CD4-positive, CD25-positive, alpha-beta regulatory T cell (primary cell): ENCODE measurements at regions not wholly inside any gene's neighbourhood (a gene's known extent, or its start where the extent isn't known, plus 50 kb on each side); places are given as distances from the start of the nearest gene placed in this dataset.

Source experiments
- ATAC-seq, 2 donors: fragments of 150-1000 bp; cut with Tn5 transposase; one replicate each; pipeline ENCODE4 v1.10.0; 2021; ENCODE audit warnings: low read depth in 2 of 2, moderate number of reproducible peaks in 2 of 2, moderate library complexity in 1 of 2
- DNase-seq, 3 donors: peaks; one replicate each; pipeline versions ENCODE4 v3.0.0 to v3.0.0-alpha.2; 2012 to 2022; ENCODE audit warnings: mixed read lengths in 1 of 3
- H3K27ac ChIP-seq: one replicate; pipeline ENCODE4 v1.7.0; 2013; ENCODE audit warnings: mild to moderate bottlenecking, low read length; ENCODE audit not compliant: insufficient read depth, poor library complexity, severe bottlenecking
- H3K27me3 ChIP-seq: one replicate; pipeline ENCODE4 v1.7.0; 2013; ENCODE audit warnings: low read length; ENCODE audit not compliant: control insufficient read depth, insufficient read depth
- H3K36me3 ChIP-seq: one replicate; pipeline ENCODE4 v1.7.0; 2013; ENCODE audit warnings: mild to moderate bottlenecking, low read length, moderate library complexity; ENCODE audit not compliant: control insufficient read depth, insufficient read depth
- H3K4me1 ChIP-seq: 2 replicates; pipeline ENCODE4 v1.7.0; 2013; ENCODE audit warnings: mild to moderate bottlenecking, low read length; ENCODE audit not compliant: insufficient read depth, control insufficient read depth, poor library complexity, severe bottlenecking
- H3K4me3 ChIP-seq: one replicate; pipeline ENCODE4 v1.7.0; 2013; ENCODE audit warnings: low read depth, mild to moderate bottlenecking, low read length, moderate library complexity
- H3K9me3 ChIP-seq, 2 experiments: 1 replicate in 1 of 2; 2 replicates in 1 of 2; pipeline ENCODE4 v1.7.0; 2013; ENCODE audit warnings: low read length in 2 of 2, mild to moderate bottlenecking in 1 of 2, moderate library complexity in 1 of 2; ENCODE audit not compliant: control insufficient read depth in 2 of 2
- H3K27ac Mint-ChIP-seq, 3 donors: one replicate each; pipeline ENCODE4 v1.8.0; 2020 to 2022; ENCODE audit warnings: mild to moderate bottlenecking in 3 of 3, mixed read lengths in 3 of 3, moderate library complexity in 2 of 3
- H3K27me3 Mint-ChIP-seq: one replicate; pipeline ENCODE4 v1.8.0; 2022; ENCODE audit warnings: mild to moderate bottlenecking, mixed read lengths
- H3K36me3 Mint-ChIP-seq: one replicate; pipeline ENCODE4 v1.8.0; 2020; ENCODE audit warnings: mixed read lengths
- H3K4me1 Mint-ChIP-seq, 4 donors: one replicate each; pipeline ENCODE4 v1.8.0; 2020 to 2022; ENCODE audit warnings: mixed read lengths in 4 of 4, mild to moderate bottlenecking in 1 of 4
- H3K4me3 Mint-ChIP-seq, 4 donors: one replicate each; pipeline ENCODE4 v1.8.0; 2020 to 2022; ENCODE audit warnings: mild to moderate bottlenecking in 4 of 4, mixed read lengths in 4 of 4, moderate library complexity in 3 of 4
- H3K9me3 Mint-ChIP-seq, 7 donors: one replicate each; pipeline ENCODE4 v1.8.0; 2020 to 2022; ENCODE audit warnings: mixed read lengths in 7 of 7, mild to moderate bottlenecking in 3 of 7, moderate library complexity in 2 of 7

DNA sequence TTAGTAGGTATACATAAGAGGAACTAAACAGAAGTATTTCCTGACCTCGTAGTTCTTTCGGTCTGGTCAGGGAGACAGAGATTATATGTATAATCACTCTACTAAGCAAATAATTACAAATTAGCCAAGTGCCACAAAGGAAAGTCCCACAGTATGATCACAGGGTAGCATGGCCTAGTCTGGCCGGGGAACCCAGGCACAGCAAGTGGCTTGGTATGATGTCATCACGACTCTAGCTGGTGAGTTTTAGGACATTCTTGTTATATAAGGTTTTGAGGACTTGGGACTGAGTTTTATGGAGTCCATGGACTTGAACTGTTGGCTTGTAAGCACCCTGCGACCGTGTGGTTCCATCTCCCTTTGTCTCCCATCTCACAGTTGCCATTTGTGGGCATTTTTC, 316.5 kb upstream of the ZFHX3 start:
- H3K27ac Mint-ChIP-seq: no peak overlapping the region
- ATAC-seq (no peak), DNase-seq (no peak)
- no peaks in the 10 kb centered on the region for H3K36me3 Mint-ChIP-seq
- Histone ChIP-seq H3K4me1 (no peaks in the 10 kb centered on the region), H3K4me3 (no peak overlapping the region), H3K27ac (no peak overlapping the region), H3K27me3 (no peaks in the 10 kb centered on the region), H3K36me3 (no peaks in the 10 kb centered on the region), H3K9me3 (no peaks in the 10 kb centered on the region)
- H3K9me3 Mint-ChIP-seq: peaks cover 0 to 5% (median 0%) of the 10 kb centered on the region in 7 donors
- no peaks in the 10 kb centered on the region for H3K27me3 Mint-ChIP-seq
- no peak overlapping the region for H3K4me3 Mint-ChIP-seq
- H3K4me1 Mint-ChIP-seq: no peaks in the 10 kb centered on the region

DNA sequence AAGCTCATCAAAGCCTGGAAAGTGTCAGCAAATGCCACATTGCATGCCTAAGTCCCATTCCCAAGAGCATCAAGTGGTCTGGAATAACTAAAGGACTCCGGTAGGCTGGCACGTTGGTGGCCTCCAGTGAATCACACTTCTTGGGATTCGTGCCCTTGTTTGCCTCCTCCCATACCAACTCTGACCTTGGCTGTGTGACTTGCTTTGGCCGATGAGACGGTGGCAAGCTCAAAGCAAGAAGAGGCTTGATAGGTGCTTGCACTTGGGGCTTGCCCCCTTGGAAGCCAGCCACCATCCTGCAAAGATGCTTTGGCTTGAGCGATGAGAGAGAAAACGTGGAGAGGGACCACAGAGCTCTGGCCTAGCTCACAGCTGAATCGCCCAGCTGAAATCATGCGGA, 313.1 kb upstream of the ZFHX3 start:
- Mint-ChIP-seq H3K9me3 (peaks cover 0 to 5% (median 0%) of the 10 kb centered on the region in 7 donors), H3K36me3 (no peaks in the 10 kb centered on the region), H3K4me3 (no peak overlapping the region), H3K27me3 (no peaks in the 10 kb centered on the region), H3K4me1 (no peaks in the 10 kb centered on the region), H3K27ac (no peak overlapping the region)
- no peak for ATAC-seq
- H3K27ac ChIP-seq: no peak overlapping the region
- no peak overlapping the region for H3K4me3 ChIP-seq
- H3K9me3 ChIP-seq: no peaks in the 10 kb centered on the region
- no peaks in the 10 kb centered on the region for H3K4me1 ChIP-seq
- H3K27me3 ChIP-seq: no peaks in the 10 kb centered on the region
- no peaks in the 10 kb centered on the region for H3K36me3 ChIP-seq
- no peak for DNase-seq

DNA sequence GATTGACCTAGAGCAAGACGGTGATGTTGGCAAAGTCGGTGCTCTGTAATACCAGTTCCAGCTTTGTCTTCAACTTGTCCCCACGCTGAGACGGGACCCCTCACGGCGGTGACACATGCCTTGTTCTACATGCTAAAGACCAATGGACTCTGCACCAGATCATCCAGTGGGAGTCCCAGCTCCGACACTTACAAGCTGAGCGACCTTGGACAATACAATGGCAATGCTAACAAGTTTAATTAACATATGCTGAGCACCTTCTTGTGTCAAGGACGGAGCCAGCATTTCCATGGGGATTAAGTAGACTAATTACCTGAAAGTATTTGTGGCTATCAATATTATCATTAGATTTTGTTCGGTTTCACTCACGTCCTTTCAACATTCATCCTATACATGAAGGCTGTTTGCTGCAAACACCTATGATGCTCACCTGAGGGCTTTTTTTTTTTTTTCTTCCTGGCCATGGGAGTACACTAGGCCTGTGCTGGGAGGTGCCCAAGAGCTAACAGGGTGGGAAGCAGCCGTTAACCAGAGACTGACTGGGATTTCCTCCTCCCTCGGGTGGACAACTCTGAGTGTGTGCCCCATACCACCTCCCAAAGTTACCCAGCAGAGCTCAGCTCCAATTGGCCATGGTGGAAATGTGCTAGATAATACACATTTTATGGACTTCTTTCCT, 308.6 kb upstream of the ZFHX3 start:
- DNase-seq (no peak), ATAC-seq (no peak)
- no peaks in the 10 kb centered on the region for H3K27me3 Mint-ChIP-seq

DNA sequence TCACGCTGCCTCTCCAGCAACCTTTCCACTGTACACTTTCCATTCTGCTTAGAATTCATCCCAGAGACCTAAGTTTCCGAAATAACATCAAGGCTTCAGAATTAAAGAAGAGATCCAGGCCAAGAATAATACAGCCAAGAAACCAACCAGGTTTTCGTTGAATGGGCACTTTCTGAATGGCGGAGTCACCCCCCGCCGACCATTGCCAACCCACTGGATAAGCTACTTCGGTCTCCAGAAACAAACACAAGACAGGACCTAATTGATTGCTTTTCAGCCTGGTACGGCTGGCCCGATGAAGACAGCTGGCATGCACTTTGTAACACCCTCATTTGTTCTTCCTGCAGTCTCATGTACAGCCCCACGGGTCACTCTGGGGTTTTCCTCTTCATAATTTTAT, 308.1 kb upstream of the ZFHX3 start:
- Mint-ChIP-seq H3K9me3 (peaks cover 0 to 5% (median 0%) of the 10 kb centered on the region in 7 donors), H3K4me3 (no peak overlapping the region), H3K36me3 (no peaks in the 10 kb centered on the region), H3K27me3 (no peaks in the 10 kb centered on the region), H3K27ac (no peak overlapping the region), H3K4me1 (no peaks in the 10 kb centered on the region)
- Histone ChIP-seq H3K27me3 (no peaks in the 10 kb centered on the region), H3K36me3 (no peaks in the 10 kb centered on the region), H3K4me3 (no peak overlapping the region), H3K4me1 (no peaks in the 10 kb centered on the region), H3K27ac (no peak overlapping the region), H3K9me3 (no peaks in the 10 kb centered on the region)
- ATAC-seq: no peak
- no peak for DNase-seq

More for the DNA sequence above, 308.6 kb upstream of the ZFHX3 start:
- Mint-ChIP-seq H3K9me3 (peaks cover 0 to 5% (median 0%) of the 10 kb centered on the region in 7 donors), H3K4me1 (no peaks in the 10 kb centered on the region), H3K36me3 (no peaks in the 10 kb centered on the region), H3K4me3 (no peak overlapping the region), H3K27ac (no peak overlapping the region)
- Histone ChIP-seq H3K9me3 (no peaks in the 10 kb centered on the region), H3K4me1 (no peaks in the 10 kb centered on the region), H3K27ac (no peak overlapping the region), H3K4me3 (no peak overlapping the region), H3K36me3 (no peaks in the 10 kb centered on the region), H3K27me3 (no peaks in the 10 kb centered on the region)

DNA sequence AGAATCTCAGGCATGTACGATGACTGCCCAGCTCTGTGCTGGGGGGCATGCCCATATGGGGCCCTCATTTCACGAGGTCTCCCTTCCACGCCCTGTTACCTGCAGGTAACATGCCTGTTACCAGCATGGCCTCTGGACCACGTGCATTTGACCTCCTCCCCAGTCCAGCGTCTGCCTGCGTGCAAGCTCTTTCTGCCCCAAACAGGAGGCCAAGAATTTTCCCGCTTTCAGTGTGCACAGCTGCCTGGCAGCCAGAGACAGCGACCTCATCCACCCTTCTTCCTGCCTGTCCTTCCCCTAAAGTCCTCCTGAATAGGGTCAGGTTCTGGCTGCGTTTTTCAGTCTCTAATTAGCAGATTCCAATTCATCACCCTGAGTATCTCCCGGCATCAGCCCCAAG, 306.5 kb upstream of the ZFHX3 start:
- DNase-seq: no peak
- no peak overlapping the region for H3K27ac Mint-ChIP-seq
- no peak overlapping the region for H3K4me3 Mint-ChIP-seq
- peaks cover 0 to 2% (median 0%) of the 10 kb centered on the region in 7 donors for H3K9me3 Mint-ChIP-seq
- no peaks in the 10 kb centered on the region for H3K36me3 Mint-ChIP-seq
- Histone ChIP-seq H3K4me1 (no peaks in the 10 kb centered on the region), H3K36me3 (no peaks in the 10 kb centered on the region), H3K4me3 (no peak overlapping the region), H3K27me3 (no peaks in the 10 kb centered on the region), H3K9me3 (no peaks in the 10 kb centered on the region), H3K27ac (no peak overlapping the region)
- ATAC-seq: no peak
- no peaks in the 10 kb centered on the region for H3K4me1 Mint-ChIP-seq
- no peaks in the 10 kb centered on the region for H3K27me3 Mint-ChIP-seq

DNA sequence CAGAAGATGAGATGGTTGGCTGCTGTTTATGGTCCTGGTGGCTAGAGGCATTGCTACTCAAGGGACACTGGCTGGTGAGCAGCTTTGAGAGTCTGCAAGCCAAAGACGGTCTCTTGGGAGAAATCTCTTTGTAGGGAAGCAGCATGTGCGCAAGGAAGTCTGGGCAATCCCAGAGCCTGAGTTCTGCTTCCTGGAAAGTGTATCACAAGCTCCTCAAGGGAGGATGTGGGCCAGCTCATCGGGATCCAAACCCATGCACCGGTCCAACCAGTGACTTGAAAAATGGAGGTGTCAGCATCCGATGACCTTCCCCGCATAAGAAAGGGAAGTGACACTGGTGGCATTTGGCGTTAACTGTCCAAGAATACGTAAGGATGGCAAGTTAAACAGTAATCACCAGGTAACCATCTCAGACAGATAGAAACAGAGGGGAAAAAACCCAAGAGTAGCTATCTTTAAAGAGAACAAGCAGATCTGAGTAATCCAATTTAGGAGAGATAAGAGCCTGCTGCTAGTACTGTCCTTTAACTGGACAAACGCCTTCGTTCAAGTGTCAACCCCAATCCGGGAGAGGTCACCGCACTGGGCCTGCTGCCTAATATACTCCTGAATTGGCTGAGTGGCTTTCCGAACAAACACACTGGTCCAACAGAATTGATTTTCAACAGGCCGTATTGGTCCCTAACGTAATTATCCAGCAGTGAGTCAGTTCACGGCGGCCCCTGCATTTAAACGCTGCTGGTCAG, 303.0 kb upstream of the ZFHX3 start:
- Mint-ChIP-seq H3K9me3 (peaks cover 0 to 5% (median 0%) of the 10 kb centered on the region in 7 donors), H3K36me3 (no peaks in the 10 kb centered on the region), H3K27me3 (no peaks in the 10 kb centered on the region), H3K4me1 (no peaks in the 10 kb centered on the region), H3K4me3 (no peak overlapping the region), H3K27ac (no peak overlapping the region)
- Histone ChIP-seq H3K9me3 (no peaks in the 10 kb centered on the region), H3K4me3 (no peak overlapping the region), H3K27me3 (no peaks in the 10 kb centered on the region), H3K36me3 (no peaks in the 10 kb centered on the region), H3K27ac (no peak overlapping the region), H3K4me1 (no peaks in the 10 kb centered on the region)
- no peak for ATAC-seq
- DNase-seq: no peak

DNA sequence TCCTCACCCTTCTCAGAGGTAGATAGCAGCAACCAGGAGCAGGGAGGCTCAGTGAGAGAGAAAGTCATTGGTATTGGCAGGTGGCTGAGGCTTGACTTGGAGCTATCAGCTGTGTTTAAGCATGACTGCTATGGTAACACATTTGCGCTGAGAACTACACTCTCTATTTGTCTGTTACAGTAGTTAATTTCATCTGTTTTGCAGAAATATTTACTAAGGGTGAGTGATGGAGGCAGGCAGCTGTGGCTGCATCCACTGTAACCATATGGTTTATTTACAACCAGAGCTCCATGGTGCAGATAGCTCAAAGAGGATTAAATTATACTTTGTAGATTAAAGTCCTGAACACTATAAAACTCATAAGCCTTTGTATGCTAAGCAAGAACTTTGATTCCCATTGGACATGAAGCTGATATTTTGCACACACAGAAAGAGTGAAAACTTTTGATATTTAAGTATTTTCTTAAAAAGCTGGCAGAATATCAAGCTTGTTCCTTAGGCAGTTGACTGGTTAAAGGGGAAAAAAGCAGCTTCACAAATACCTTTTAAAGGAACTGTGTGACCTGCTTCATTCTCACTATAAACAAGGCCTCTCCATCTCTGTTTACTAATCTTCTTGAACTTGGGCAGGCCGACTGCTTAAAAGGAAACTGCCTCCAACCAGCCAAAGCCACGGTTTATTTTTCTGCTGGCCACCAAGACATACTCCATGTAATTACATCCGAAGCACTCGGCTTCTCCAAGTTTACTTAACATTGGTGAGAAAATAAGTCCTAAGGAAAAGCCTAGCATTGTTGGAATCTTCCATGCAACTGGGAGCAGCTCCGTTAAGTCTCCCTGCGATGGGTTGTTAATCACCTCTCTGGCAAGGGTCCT, 299.8 kb upstream of the ZFHX3 start:
- Mint-ChIP-seq H3K27me3 (no peaks in the 10 kb centered on the region), H3K4me3 (no peak overlapping the region)

More for the DNA sequence above, 299.8 kb upstream of the ZFHX3 start:
- no peaks in the 10 kb centered on the region for H3K36me3 Mint-ChIP-seq
- DNase-seq (no peak), ATAC-seq (no peak)
- no peak overlapping the region for H3K4me3 ChIP-seq
- H3K4me1 ChIP-seq: no peaks in the 10 kb centered on the region
- no peaks in the 10 kb centered on the region for H3K36me3 ChIP-seq
- no peaks in the 10 kb centered on the region for H3K27me3 ChIP-seq
- H3K27ac ChIP-seq: no peak overlapping the region
- peaks cover 0 to 2% (median 0%) of the 10 kb centered on the region in 7 donors for H3K9me3 Mint-ChIP-seq
- H3K9me3 ChIP-seq: no peaks in the 10 kb centered on the region
- no peaks in the 10 kb centered on the region for H3K4me1 Mint-ChIP-seq
- H3K27ac Mint-ChIP-seq: no peak overlapping the region
